Stimulated activated CD4-positive, alpha-beta T cell treated with anti-CD3 and anti-CD28 coated beads, TNF-alpha, amount 100 ng/mL, for 24 hours (primary cell): ENCODE measurements at regions not wholly inside any gene's neighbourhood (a gene's known extent, or its start where the extent isn't known, plus 50 kb on each side); places are given as distances from the start of the nearest gene placed in this dataset.

Experiments
- DNase-seq, 3 experiments: peaks; one replicate each; pipeline ENCODE4 v3.0.0-alpha.2; 2020; ENCODE audit warnings: low read depth in 3 of 3

GRCh38 chr11:134628426-134628825 lies 216.4 kb upstream of the B3GAT1 start:
- no peak for DNase-seq

GRCh38 chr11:134626032-134626431 lies 214.0 kb upstream of the B3GAT1 start:
- no peak for DNase-seq

- DNase-seq = no peak
Measured at GRCh38 chr11:134625631-134626030, 213.6 kb upstream of the B3GAT1 start.

- DNase-seq = no peak
Measured at GRCh38 chr11:134625151-134625550, 213.1 kb upstream of the B3GAT1 start.

- no peak for DNase-seq
Measured at GRCh38 chr11:134624166-134624920, 212.3 kb upstream of the B3GAT1 start.

- DNase-seq = no peak
Measured at GRCh38 chr11:134623711-134624110, 211.7 kb upstream of the B3GAT1 start.

GRCh38 chr11:134622458-134622857 lies 210.4 kb upstream of the B3GAT1 start:
- DNase-seq = no peak

GRCh38 chr11:134617360-134617759 lies 205.3 kb upstream of the B3GAT1 start:
- no peak for DNase-seq

- no peak for DNase-seq
Measured at GRCh38 chr11:134616038-134616437, 204.0 kb upstream of the B3GAT1 start.

- DNase-seq = no peak
Measured at GRCh38 chr11:134615041-134615615, 203.1 kb upstream of the B3GAT1 start.

- DNase-seq = no peak
Measured at GRCh38 chr11:134614141-134614540, 202.1 kb upstream of the B3GAT1 start.

GRCh38 chr11:134613646-134614045 lies 201.6 kb upstream of the B3GAT1 start:
- no peak for DNase-seq

- DNase-seq = no peak
Measured at GRCh38 chr11:134612140-134613030, 200.3 kb upstream of the B3GAT1 start.

- DNase-seq = no peak
Measured at GRCh38 chr11:134611537-134611936, 199.5 kb upstream of the B3GAT1 start.

- DNase-seq = no peak
Measured at GRCh38 chr11:134610116-134610910, 198.3 kb upstream of the B3GAT1 start.

- no peak for DNase-seq
Measured at GRCh38 chr11:134609361-134610115, 197.5 kb upstream of the B3GAT1 start.

GRCh38 chr11:134607963-134608750 lies 196.1 kb upstream of the B3GAT1 start:
- no peak for DNase-seq

GRCh38 chr11:134606251-134606650 lies 194.2 kb upstream of the B3GAT1 start:
- no peak for DNase-seq

- DNase-seq = no peak
Measured at GRCh38 chr11:134604886-134605285, 192.8 kb upstream of the B3GAT1 start.

GRCh38 chr11:134599299-134599771 lies 187.3 kb upstream of the B3GAT1 start:
- DNase-seq = no peak
